GM06990 (cell line): ENCODE measurements at regions not wholly inside any gene's neighbourhood (a gene's known extent, or its start where the extent isn't known, plus 50 kb on each side); places are given as distances from the start of the nearest gene placed in this dataset.
A peak's percentile ranks its signal among the peaks of the same experiment; 100 is the strongest.
"Not testable (repeated sequence)": the region's sequence is repeated elsewhere in the genome, so short reads cannot be mapped to it uniquely, and the experiment has no call there.

ENCODE experiments used
- DNase-seq: peaks from one replicate; pipeline ENCODE4 v3.0.0-alpha.2; 2011; ENCODE audit not compliant: insufficient read length; ENCODE audit errors: extremely low read depth
- H3K27me3 ChIP-seq: replicated peaks from 2 replicates; pipeline ENCODE4 v1.6.0; 2011; ENCODE audit warnings: low read length; ENCODE audit not compliant: control insufficient read depth, insufficient read depth
- H3K36me3 ChIP-seq: 2 replicates; pipeline ENCODE4 v1.5.1; 2011; ENCODE audit warnings: low read length; ENCODE audit not compliant: control insufficient read depth, insufficient read depth
- H3K4me3 ChIP-seq: replicated peaks from 2 replicates; pipeline ENCODE4 v1.5.1; 2011; ENCODE audit warnings: low read depth, mild to moderate bottlenecking, control low read depth, low read length
- CTCF ChIP-seq: IDR thresholded peaks from 2 replicates; pipeline ENCODE4 v1.5.1; 2011; ENCODE audit warnings: low read length, control low read depth, mild to moderate bottlenecking, inconsistent platforms; ENCODE audit not compliant: insufficient read depth, poor library complexity, severe bottlenecking

- H3K27me3 ChIP-seq, result no peaks in the 10 kb centered on the region
- no peak for TF ChIP-seq CTCF
- no peak for DNase-seq
- no peak overlapping the region for H3K4me3 ChIP-seq
- H3K36me3 ChIP-seq, result no peaks in the 10 kb centered on the region
These were observed 421.4 kb upstream of the DIPK2B start for GRCh38 chrX:45622042-45622423.

GRCh38 chrX:45621376-45622041 is 420.8 kb upstream of the DIPK2B start:
- Histone ChIP-seq H3K27me3 (no peaks in the 10 kb centered on the region), H3K36me3 (no peaks in the 10 kb centered on the region), H3K4me3 (no peak overlapping the region)
- no peak for TF ChIP-seq CTCF
- peak; percentile 10 for DNase-seq

GRCh38 chrX:45619290-45619689 is 418.6 kb upstream of the DIPK2B start:
- H3K4me3 ChIP-seq, result no peak overlapping the region
- DNase-seq, result no peak
- H3K36me3 ChIP-seq, result no peaks in the 10 kb centered on the region
- no peaks in the 10 kb centered on the region for H3K27me3 ChIP-seq
- TF ChIP-seq CTCF, result no peak

GRCh38 chrX:45615591-45615990 is 414.9 kb upstream of the DIPK2B start:
- DNase-seq, H3K4me3 ChIP-seq, H3K36me3 ChIP-seq: not testable (repeated sequence)

GRCh38 chrX:45614853-45615252 is 414.2 kb upstream of the DIPK2B start:
- no peak for TF ChIP-seq CTCF
- Histone ChIP-seq H3K27me3 (no peaks in the 10 kb centered on the region), H3K36me3 (no peaks in the 10 kb centered on the region), H3K4me3 (no peak overlapping the region)
- no peak for DNase-seq

More at GRCh38 chrX:45615591-45615990, 414.9 kb upstream of the DIPK2B start:
- H3K27me3 ChIP-seq, result not testable (repeated sequence)

GRCh38 chrX:45602151-45602550 is 401.5 kb upstream of the DIPK2B start:
- DNase-seq, result no peak
- Histone ChIP-seq H3K4me3 (no peak overlapping the region), H3K27me3 (no peaks in the 10 kb centered on the region), H3K36me3 (no peaks in the 10 kb centered on the region)
- TF ChIP-seq CTCF, result no peak
